PC-9 (cell line): ENCODE measurements at regions not wholly inside any gene's neighbourhood (a gene's known extent, or its start where the extent isn't known, plus 50 kb on each side); places are given as distances from the start of the nearest gene placed in this dataset.

Experiments
- BruUV-seq: library from RNA; stranded (reverse); fragments of 400-500 nt; replicated peaks from 2 replicates; lab custom pipeline; 2021; lab: Mats Ljungman, UMichigan
- CTCF ChIA-PET: fragments of 300-600 bp; sonication (Branson Sonifier 250); formaldehyde crosslinking; loops from one replicate; lab custom pipeline; 2022; ENCODE audit warnings: antibody characterized with exemption; lab: Charles Lee
- POLR2A ChIA-PET: fragments of 300-600 bp; sonication (Branson Sonifier 250); formaldehyde crosslinking; loops from one replicate; lab custom pipeline; 2022; ENCODE audit warnings: antibody characterized with exemption; ENCODE audit not compliant: unreplicated experiment; lab: Charles Lee
- DNase-seq, 2 experiments: peaks; one replicate each; pipeline versions ENCODE4 v3.0.0 to v3.0.0-alpha.2; 2015 to 2022; ENCODE audit warnings: mixed read lengths in 1 of 2
- H2AFZ ChIP-seq: fragments of 200-600 bp; sonication (generic); 2 replicates; pipeline ENCODE4 v1.8.1; 2017; ENCODE audit warnings: antibody characterized with exemption
- H3F3A ChIP-seq: fragments of 200-600 bp; sonication (generic); 2 replicates; pipeline ENCODE4 v1.8.1; 2017; ENCODE audit warnings: antibody characterized with exemption, mild to moderate bottlenecking, low read depth; ENCODE audit not compliant: insufficient read depth
- H3K27ac ChIP-seq: fragments of 200-600 bp; sonication (generic); 2 replicates; pipeline ENCODE4 v1.6.1; 2016; ENCODE audit warnings: mixed run types
- H3K27me3 ChIP-seq: fragments of 200-600 bp; sonication (generic); 2 replicates; pipeline ENCODE4 v1.6.1; 2016; ENCODE audit warnings: low read depth, mixed run types; ENCODE audit not compliant: insufficient read depth
- H3K36me3 ChIP-seq: fragments of 200-600 bp; sonication (generic); 2 replicates; pipeline ENCODE4 v1.6.1; 2016; ENCODE audit warnings: low read depth, mixed run types
- H3K4me1 ChIP-seq: fragments of 200-600 bp; sonication (generic); replicated peaks from 2 replicates; pipeline ENCODE4 v1.6.1; 2016; ENCODE audit warnings: mixed run types; ENCODE audit not compliant: insufficient read depth
- H3K4me2 ChIP-seq: fragments of 200-600 bp; sonication (generic); 2 replicates; pipeline ENCODE4 v1.6.1; 2017; ENCODE audit warnings: mixed run types
- H3K4me3 ChIP-seq: fragments of 200-600 bp; sonication (generic); 2 replicates; pipeline ENCODE4 v1.6.1; 2016; ENCODE audit warnings: mixed run types
- H3K79me2 ChIP-seq: fragments of 200-600 bp; sonication (generic); 2 replicates; pipeline ENCODE4 v1.6.1; 2017; ENCODE audit warnings: low read depth, mixed run types
- H3K9me2 ChIP-seq: fragments of 200-600 bp; sonication (generic); 2 replicates; pipeline ENCODE4 v1.8.1; 2017; ENCODE audit warnings: mild to moderate bottlenecking; ENCODE audit not compliant: insufficient read depth
- H3K9me3 ChIP-seq: fragments of 200-600 bp; sonication (generic); 2 replicates; pipeline ENCODE4 v1.8.1; 2016; ENCODE audit warnings: low read depth; ENCODE audit not compliant: insufficient read depth
- H4K20me1 ChIP-seq: fragments of 200-600 bp; sonication (generic); 2 replicates; pipeline ENCODE4 v1.8.1; 2017; ENCODE audit not compliant: insufficient read depth
- CTCF ChIP-seq: fragments of 200-600 bp; sonication (generic); conservative IDR thresholded peaks from 2 replicates; pipeline ENCODE4 v1.6.1; 2017; ENCODE audit warnings: mixed run types, antibody characterized with exemption, mild to moderate bottlenecking, moderate library complexity
- EZH2 ChIP-seq: fragments of 200-600 bp; sonication (generic); IDR thresholded peaks from 2 replicates; pipeline ENCODE4 v1.8.0; 2017; ENCODE audit warnings: antibody characterized with exemption, low read depth
- intact Hi-C: fragments of 100-400 bp; cut with micrococcal nuclease; formaldehyde crosslinking; loops from one replicate; pipeline ENCODE4 v1.10.0; 2022; ENCODE audit not compliant: unreplicated experiment

DNA sequence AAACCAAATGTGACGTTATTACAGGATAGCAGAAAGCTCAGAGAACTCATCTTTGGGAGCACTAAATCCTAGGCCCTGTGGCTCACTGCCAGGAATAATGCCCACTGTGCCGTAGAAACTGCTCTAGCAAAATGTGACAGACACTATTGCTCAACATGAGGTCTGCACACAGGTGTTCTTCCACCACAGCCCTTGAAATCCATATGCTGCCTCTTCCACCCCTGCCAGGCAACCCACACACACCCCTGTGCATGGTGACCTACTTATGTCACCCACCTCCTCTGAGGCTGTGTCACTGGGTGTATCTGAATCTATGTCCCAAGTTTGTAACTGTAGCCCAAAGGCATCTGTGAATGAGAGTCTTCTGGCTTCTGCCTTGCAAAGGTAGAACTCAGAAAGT lies 66.1 kb upstream of the MBOAT2 start:
- DNase-seq: no peak
- ChIA-PET POLR2A (no interaction called here), CTCF (interaction anchor here (0.6 kb wide), 1 partner anchor 913 kb away, joined by 4 read pairs; no protein-coding TSS in a partner anchor)
- H3K27ac ChIP-seq: peak overlapping the region; percentile 88
- intact Hi-C loops: no loop called here
- BruUV-seq: no TSS peak
- no peak overlapping the region for H2AFZ ChIP-seq
- peaks cover 41% of the 10 kb centered on the region for H3K4me1 ChIP-seq
- TF ChIP-seq EZH2: no peak
- TF ChIP-seq CTCF: no peak
- peaks cover 8% of the 10 kb centered on the region; the same call in 1 of the 2 replicates for H3K36me3 ChIP-seq
- no peak overlapping the region for H3K4me3 ChIP-seq
- no peaks in the 10 kb centered on the region for H3K9me2 ChIP-seq
- H3K4me2 ChIP-seq: no peak overlapping the region
- H3K79me2 ChIP-seq: no peaks in the 10 kb centered on the region
- no peaks in the 10 kb centered on the region for H3K27me3 ChIP-seq
- no peaks in the 10 kb centered on the region for H4K20me1 ChIP-seq
- peaks cover 20% of the 10 kb centered on the region for H3K9me3 ChIP-seq
- H3F3A ChIP-seq: peaks cover 29% of the 10 kb centered on the region

GRCh38 chr2:9065901-9066300 lies 62.4 kb upstream of the MBOAT2 start:
- Histone ChIP-seq H3F3A (peaks cover 9% of the 10 kb centered on the region), H3K9me2 (no peaks in the 10 kb centered on the region), H4K20me1 (no peaks in the 10 kb centered on the region), H3K27me3 (no peaks in the 10 kb centered on the region), H3K27ac (no peak overlapping the region), H3K79me2 (no peaks in the 10 kb centered on the region), H3K36me3 (peaks cover 8% of the 10 kb centered on the region; the same call in 1 of the 2 replicates), H3K4me2 (no peak overlapping the region), H3K9me3 (peaks cover 23% of the 10 kb centered on the region), H3K4me3 (no peak overlapping the region), H2AFZ (no peak overlapping the region), H3K4me1 (peaks cover 19% of the 10 kb centered on the region)
- ChIA-PET POLR2A (interaction anchor here (0.6 kb wide), 1 partner anchor 730 kb away, joined by 3 read pairs; no protein-coding TSS in a partner anchor), CTCF (no interaction called here)
- no TSS peak for BruUV-seq
- intact Hi-C loops: no loop called here
- no peak for DNase-seq
- TF ChIP-seq EZH2 (no peak), CTCF (no peak)

DNA sequence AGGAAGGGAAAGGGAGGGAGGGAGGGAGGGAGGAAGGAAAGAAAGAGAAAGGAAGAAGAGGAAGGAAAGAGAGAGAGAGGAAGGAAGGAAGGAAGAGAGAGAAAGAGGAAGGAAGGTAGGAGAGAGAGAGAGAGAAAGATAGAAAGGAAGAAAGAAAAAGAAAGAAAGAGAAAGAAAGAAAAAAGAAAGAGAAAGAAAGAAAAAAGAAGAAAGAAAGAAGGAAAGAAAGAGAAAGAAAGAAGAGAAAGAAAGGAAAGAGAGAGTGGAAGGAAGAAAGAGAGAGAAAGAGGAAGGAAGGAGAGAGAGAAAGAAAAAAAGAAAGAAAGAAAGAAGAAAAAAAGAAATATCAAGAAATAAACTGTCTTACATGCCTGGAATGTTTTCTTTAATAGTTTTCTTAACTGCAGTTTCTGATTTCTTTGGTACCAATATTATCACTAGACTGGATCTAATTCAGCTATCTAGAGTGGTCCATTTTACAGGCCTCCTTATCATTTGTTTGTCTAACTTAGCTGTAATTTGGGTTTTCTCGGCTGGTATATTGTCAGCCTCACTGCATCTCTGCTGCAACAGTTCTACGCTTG lies 59.6 kb upstream of the MBOAT2 start:
- ChIA-PET CTCF (no interaction called here), POLR2A (no interaction called here)
- Histone ChIP-seq H3K4me1 (no peaks in the 10 kb centered on the region; the same call in 1 of the 2 replicates), H4K20me1 (no peaks in the 10 kb centered on the region), H2AFZ (no peak overlapping the region), H3K9me2 (no peaks in the 10 kb centered on the region), H3K4me2 (no peak overlapping the region), H3K27me3 (no peaks in the 10 kb centered on the region), H3K36me3 (0 out of 2 replicates have a peak, but pooled peaks cover 8% of the 10 kb centered on the region), H3F3A (no peaks in the 10 kb centered on the region), H3K79me2 (no peaks in the 10 kb centered on the region), H3K27ac (no peak overlapping the region), H3K4me3 (no peak overlapping the region), H3K9me3 (peaks cover 9% of the 10 kb centered on the region)
- TF ChIP-seq CTCF (no peak), EZH2 (no peak)
- BruUV-seq: no TSS peak
- DNase-seq: no peak
- intact Hi-C loops: no loop called here
